ENCODE measurements at regions not wholly inside any gene's neighbourhood (a gene's known extent, or its start where the extent isn't known, plus 50 kb on each side); places are given as distances from the start of the nearest gene placed in this dataset.

GRCh38 chr4:58050439-58050838 is 940.3 kb upstream of the IGFBP7 start:
- TF ChIP-seq, protein P1, sequence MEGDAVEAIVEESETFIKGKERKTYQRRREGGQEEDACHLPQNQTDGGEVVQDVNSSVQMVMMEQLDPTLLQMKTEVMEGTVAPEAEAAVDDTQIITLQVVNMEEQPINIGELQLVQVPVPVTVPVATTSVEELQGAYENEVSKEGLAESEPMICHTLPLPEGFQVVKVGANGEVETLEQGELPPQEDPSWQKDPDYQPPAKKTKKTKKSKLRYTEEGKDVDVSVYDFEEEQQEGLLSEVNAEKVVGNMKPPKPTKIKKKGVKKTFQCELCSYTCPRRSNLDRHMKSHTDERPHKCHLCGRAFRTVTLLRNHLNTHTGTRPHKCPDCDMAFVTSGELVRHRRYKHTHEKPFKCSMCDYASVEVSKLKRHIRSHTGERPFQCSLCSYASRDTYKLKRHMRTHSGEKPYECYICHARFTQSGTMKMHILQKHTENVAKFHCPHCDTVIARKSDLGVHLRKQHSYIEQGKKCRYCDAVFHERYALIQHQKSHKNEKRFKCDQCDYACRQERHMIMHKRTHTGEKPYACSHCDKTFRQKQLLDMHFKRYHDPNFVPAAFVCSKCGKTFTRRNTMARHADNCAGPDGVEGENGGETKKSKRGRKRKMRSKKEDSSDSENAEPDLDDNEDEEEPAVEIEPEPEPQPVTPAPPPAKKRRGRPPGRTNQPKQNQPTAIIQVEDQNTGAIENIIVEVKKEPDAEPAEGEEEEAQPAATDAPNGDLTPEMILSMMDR (IDR thresholded peaks at IDR 0.05; ENCODE audit: low read depth, low read length, poor library complexity, severe bottlenecking) = no peak
- no peak for TF ChIP-seq EZH2phosphoT487 (IDR thresholded peaks at IDR 0.05; ENCODE audit: borderline replicate concordance, low read length)

All from DOHH2 (cell line).